HG03066 (cell line): ENCODE measurements at regions not wholly inside any gene's neighbourhood (a gene's known extent, or its start where the extent isn't known, plus 50 kb on each side); places are given as distances from the start of the nearest gene placed in this dataset.

Experiments
- ATAC-seq: cut with Tn5 transposase; IDR thresholded peaks from one replicate; pipeline ENCODE4 v1.9.1; 2021; ENCODE audit warnings: low read depth; ENCODE audit not compliant: unreplicated experiment

DNA sequence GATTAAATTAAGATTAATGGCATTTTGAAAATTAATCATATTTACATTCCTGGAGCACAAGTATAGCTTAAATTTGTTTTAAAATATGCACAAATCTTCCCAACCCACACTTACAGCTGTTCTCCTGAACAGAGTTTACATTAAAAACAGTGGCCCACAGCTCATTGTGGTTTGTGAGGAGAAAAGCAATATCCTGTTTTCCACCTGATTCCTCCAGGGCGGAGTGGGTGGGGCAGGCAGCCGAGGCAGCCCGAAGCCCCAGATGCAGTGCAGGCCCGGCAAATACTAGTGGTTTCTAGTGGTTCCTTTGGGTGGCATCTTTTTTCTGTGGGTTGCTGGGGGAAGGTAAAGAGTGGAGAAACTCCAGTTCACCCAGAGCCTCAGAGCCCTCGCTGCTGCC lies 280.8 kb downstream of the ARHGAP12 start:
- no peak for ATAC-seq

- ATAC-seq, result no peak
Observed at GRCh38 chr10:31646519-31646918, 282.1 kb downstream of the ARHGAP12 start.

DNA sequence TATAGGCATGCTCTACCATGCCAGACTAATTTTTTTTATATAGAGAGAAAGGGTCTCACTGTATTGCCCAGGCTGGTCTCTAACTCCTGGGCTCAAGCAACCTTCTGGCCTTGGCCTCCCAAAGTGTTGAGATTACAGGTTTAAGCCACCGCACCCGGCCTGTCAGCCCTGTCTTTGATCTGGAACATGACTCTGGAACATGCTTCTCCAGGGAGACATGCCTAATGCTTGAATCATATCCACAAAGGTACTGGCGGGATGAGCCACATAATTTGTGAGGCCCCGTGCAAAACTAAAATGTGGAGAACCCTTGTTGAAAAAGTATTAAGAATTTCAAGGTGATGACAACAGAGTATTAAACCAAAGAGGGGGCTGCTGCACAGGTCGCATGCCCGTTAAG lies 282.8 kb downstream of the ARHGAP12 start:
- no peak for ATAC-seq

DNA sequence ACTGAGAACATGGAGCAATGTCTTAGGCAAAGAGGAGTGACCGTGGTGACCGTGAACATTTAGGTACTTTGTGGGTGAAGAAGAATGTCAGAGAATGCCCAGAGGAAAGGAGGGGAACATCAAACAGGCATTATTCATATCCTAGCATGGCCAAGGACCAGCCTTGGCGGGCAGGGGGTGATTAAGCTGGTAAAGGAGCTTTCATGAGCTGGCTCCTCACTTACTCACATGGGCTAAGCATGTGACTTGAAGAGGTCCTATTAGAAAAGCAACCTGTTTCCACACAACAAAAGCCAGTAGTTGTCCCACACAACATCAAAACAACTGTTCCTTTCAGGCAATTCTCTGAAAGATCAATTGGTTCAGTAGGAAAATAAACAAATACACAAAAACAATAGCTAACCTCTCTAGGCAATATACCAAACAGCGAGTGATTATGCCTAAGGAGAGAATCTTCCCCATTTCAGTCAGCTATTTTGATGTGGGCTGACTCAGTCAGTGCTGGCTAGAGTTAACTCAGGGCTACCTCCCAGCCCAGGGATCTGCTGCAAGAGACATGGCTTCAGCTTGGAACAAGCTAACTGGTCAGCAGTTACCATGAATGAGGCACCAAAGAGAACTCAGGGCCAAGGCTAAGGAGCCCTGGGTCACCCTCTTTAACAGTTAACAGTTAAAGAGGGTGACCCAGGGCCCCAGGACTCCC lies 283.5 kb downstream of the ARHGAP12 start:
- no peak for ATAC-seq

DNA sequence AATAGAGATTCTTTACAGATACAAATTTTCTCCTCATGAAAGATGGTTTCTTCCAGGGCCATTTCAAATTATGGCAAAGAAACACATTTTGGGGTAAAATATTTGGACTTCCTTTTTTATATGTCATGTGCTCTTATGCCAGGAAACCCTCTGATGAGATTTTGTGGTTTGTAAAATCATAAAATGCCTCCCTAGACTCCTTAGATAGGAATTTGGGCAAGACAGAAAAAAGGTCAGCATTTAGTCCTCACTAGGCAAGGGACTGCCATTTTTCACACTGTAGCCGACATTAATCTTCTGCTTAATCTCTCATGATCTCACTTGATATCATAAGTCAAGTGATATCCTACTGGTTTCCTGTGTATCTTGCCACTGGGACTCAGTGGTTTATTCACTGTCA lies 286.4 kb downstream of the ARHGAP12 start:
- no peak for ATAC-seq

- ATAC-seq, result no peak
Observed at GRCh38 chr10:31635415-31636065, 293.1 kb downstream of the ARHGAP12 start.

DNA sequence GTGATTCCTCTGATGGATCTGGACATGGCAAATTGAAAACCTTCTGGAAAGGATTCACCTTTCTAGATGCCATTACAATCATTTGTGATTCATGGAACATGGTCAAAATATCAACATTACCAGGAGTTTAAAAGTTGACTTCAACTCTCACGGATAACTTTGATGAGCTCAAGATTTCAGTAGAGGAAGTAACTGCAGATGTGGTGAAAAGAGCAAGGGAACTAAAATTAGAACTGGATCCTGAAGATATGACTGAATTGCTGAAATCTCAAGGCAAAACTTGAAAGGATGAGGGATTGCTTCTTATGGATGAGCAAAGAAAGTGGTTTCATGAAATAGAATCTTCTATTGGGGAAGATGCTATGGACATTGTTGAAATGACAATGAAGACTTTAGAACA lies 293.6 kb downstream of the ARHGAP12 start:
- no peak for ATAC-seq

DNA sequence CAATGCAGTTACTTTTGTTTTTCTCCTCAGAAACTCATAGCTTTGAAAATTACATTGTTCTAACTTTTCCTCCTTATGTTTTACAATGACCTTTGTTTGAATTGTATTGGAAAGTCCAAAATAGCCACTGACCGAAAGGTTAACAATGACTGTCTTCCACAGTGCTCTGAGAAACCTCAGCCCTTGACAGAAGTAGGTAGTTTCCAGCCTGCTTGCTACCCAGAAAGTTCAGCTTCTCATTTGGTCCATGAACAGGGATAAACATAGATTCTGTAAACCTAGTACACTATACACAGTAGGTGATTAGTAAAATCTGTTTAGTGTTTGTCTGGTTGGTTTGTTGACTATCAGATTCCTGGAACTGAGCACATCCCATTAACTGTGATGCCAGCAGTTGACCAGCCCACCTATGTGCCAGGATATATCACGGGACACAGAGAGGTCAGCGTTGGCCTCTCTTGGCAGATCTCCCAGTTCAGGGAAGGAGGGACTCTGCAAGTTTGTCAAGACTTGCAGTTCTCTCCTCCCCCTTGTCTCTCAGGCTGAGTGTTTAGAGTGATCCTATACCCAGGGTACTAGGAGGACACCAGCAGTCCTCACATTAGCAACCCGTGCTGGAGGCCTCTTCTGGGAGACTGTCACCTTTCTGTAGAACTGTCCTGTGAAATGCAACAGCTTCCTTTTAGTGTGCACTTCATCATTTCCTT lies 297.6 kb downstream of the ARHGAP12 start:
- no peak for ATAC-seq

DNA sequence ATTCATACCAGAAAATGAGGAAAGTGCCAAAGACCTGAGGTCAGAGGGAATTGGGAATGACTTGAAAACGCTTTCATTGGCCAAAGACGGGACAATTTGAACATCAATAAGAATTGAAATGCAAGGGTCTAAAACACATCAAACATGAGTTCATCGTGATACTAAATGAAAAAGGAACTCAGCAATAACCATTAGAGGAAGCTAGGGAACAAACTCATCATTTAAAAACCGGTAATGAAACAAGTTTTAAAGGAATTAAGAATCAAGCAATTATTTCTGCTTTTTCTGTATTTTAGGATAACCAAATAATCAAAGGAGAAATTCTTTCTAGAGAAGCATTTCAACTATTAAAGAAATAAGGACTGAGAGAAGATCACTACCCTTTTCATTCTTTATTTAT lies 303.1 kb downstream of the ARHGAP12 start:
- no peak for ATAC-seq

- no peak for ATAC-seq
Observed at GRCh38 chr10:31624611-31625010, 304.0 kb downstream of the ARHGAP12 start.

GRCh38 chr10:31623947-31624346 lies 304.7 kb downstream of the ARHGAP12 start:
- no peak for ATAC-seq

DNA sequence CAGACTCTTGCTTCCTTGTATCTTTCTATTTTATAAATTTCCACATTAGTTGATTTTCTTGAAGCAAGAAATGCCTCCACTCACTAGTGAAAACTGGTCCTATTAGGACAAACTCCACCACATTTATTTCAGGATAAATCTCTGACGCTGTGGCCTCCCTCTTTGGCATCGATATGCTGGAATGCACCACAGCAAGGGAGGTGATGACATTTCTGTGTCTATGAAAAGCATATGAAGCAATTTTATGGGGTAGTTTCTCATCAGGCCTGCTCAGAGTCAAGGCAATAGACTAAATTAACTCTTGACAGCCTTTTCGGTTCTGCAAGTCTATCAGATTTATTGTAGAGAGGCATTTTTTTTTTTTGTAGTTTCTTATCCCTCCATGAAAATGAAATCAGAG lies 304.4 kb downstream of the ZEB1 start:
- ATAC-seq, result no peak

GRCh38 chr10:31622978-31623377 lies 304.0 kb downstream of the ZEB1 start:
- no peak for ATAC-seq

DNA sequence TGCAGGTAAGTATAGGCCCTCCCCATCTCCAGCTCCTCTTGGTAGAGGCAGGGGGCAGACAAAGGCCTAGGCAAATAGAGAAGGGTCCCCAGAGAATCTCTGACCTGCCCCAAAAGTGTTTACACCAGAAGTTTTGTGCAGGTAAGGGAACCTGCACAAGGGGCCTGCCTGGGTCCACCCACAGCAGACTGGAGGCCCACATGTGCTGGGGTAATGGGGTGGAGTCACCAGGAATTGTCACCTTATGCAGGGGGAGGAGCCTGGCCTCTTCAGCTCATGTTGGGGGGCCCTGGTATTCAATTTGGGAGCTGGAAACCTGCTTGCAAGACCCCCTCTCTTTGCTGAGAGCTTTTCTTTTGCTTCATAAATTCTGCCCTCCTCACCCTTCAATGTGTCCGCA lies 302.7 kb downstream of the ZEB1 start:
- no peak for ATAC-seq

GRCh38 chr10:31620226-31621151 lies 301.5 kb downstream of the ZEB1 start:
- ATAC-seq, result no peak

- no peak for ATAC-seq
Observed at GRCh38 chr10:31619531-31620061, 300.6 kb downstream of the ZEB1 start.

GRCh38 chr10:31618541-31619291 lies 299.7 kb downstream of the ZEB1 start:
- no peak for ATAC-seq

DNA sequence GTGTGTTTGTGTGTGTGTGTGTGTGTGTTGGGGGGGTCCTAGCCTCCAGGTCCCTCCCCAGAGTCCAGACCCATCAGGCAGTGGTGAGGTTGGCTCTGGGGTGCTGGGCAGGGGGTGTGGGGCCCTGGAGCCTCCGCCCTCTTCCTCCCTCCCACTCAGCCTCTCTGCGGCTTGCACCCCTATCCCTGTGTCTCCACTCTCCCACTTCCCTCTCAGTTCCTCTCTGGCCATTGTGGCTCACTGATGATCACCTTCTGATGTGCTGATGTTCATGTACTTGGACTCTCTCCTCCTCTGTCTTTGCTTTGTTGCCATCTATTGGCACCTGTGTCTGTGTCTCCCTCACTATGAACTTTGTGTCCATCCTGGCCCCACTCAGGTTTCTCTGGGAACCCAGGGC lies 298.7 kb downstream of the ZEB1 start:
- no peak for ATAC-seq

- no peak for ATAC-seq
Observed at GRCh38 chr10:31617133-31617532, 298.1 kb downstream of the ZEB1 start.

- ATAC-seq, result no peak
Observed at GRCh38 chr10:31615129-31615528, 296.1 kb downstream of the ZEB1 start.
